ENCODE measurements at regions not wholly inside any gene's neighbourhood (a gene's known extent, or its start where the extent isn't known, plus 50 kb on each side); places are given as distances from the start of the nearest gene placed in this dataset.

DNA sequence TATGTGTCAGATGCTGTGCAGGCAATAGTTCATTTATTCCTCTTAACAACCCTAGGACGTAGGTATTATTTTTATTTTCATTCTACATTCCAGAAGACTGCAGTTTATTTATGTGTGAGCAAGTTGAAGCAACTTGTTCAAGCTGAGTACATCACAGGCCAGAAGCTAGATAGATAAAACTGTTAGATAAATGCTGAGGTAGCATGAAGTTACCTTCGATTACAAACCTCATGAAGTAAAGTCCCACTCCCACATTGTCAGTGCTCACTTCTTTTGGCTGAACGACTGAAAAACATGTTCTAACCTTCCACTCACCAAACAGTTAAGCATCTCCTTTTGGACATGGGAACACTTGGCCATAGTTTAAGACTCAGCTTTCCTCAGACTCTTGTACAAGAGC, 439.2 kb downstream of the TNS1 start:
- TF ChIP-seq, protein P1, sequence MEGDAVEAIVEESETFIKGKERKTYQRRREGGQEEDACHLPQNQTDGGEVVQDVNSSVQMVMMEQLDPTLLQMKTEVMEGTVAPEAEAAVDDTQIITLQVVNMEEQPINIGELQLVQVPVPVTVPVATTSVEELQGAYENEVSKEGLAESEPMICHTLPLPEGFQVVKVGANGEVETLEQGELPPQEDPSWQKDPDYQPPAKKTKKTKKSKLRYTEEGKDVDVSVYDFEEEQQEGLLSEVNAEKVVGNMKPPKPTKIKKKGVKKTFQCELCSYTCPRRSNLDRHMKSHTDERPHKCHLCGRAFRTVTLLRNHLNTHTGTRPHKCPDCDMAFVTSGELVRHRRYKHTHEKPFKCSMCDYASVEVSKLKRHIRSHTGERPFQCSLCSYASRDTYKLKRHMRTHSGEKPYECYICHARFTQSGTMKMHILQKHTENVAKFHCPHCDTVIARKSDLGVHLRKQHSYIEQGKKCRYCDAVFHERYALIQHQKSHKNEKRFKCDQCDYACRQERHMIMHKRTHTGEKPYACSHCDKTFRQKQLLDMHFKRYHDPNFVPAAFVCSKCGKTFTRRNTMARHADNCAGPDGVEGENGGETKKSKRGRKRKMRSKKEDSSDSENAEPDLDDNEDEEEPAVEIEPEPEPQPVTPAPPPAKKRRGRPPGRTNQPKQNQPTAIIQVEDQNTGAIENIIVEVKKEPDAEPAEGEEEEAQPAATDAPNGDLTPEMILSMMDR (IDR thresholded peaks at IDR 0.05): no peak
- TF ChIP-seq POLR2AphosphoS5 (IDR thresholded peaks at IDR 0.05; ENCODE audit: low read depth, low read length) (no peak), REST (IDR thresholded peaks at IDR 0.05; ENCODE audit: insufficient read depth in 1 of 2, low read depth in 2 of 2, low read length in 1 of 2) (no peak), SIN3A (IDR thresholded peaks at IDR 0.05; ENCODE audit: borderline replicate concordance, insufficient read depth, low read depth, low read length) (no peak)

All from Panc1 (cell line).